ENCODE measurements at regions not wholly inside any gene's neighbourhood (a gene's known extent, or its start where the extent isn't known, plus 50 kb on each side); places are given as distances from the start of the nearest gene placed in this dataset.
"Not testable (repeated sequence)": the region's sequence is repeated elsewhere in the genome, so short reads cannot be mapped to it uniquely, and the experiment has no call there.

GRCh38 chrX:13955975-13956374 lies 73.7 kb downstream of the GEMIN8 start:
- no peak for DNase-seq

GRCh38 chrX:13955095-13955647 lies 74.5 kb downstream of the GEMIN8 start:
- DNase-seq = no peak

- peak; percentile 1 for DNase-seq
Measured at GRCh38 chrX:13952581-13952980, 77.1 kb downstream of the GEMIN8 start.

- DNase-seq = not testable (repeated sequence)
Measured at GRCh38 chrX:13946223-13946622, 83.5 kb downstream of the GEMIN8 start.

GRCh38 chrX:13945787-13946186 lies 83.9 kb downstream of the GEMIN8 start:
- not testable (repeated sequence) for DNase-seq

- no peak for DNase-seq
Measured at GRCh38 chrX:13940671-13941070, 89.0 kb downstream of the GEMIN8 start.

- no peak for DNase-seq
Measured at GRCh38 chrX:13939741-13940597, 89.7 kb downstream of the GEMIN8 start.

- peak; percentile 41 for DNase-seq
Measured at GRCh38 chrX:13938829-13939530, 90.7 kb downstream of the GEMIN8 start.

GRCh38 chrX:13938051-13938828 lies 91.5 kb downstream of the GEMIN8 start:
- DNase-seq = no peak

- DNase-seq = no peak
Measured at GRCh38 chrX:13937370-13938050, 92.2 kb downstream of the GEMIN8 start.

- no peak for DNase-seq
Measured at GRCh38 chrX:13936521-13937225, 93.0 kb downstream of the GEMIN8 start.

GRCh38 chrX:13934731-13935130 lies 95.0 kb downstream of the GEMIN8 start:
- DNase-seq = no peak

GRCh38 chrX:13933851-13934250 lies 95.8 kb downstream of the GEMIN8 start:
- no peak for DNase-seq

GRCh38 chrX:13933352-13933751 lies 96.3 kb downstream of the GEMIN8 start:
- DNase-seq = no peak

- no peak for DNase-seq
Measured at GRCh38 chrX:13932416-13932815, 97.3 kb downstream of the GEMIN8 start.

GRCh38 chrX:13927175-13927574 lies 102.5 kb downstream of the GEMIN8 start:
- DNase-seq = no peak

GRCh38 chrX:13923845-13924244 lies 105.8 kb downstream of the GEMIN8 start:
- no peak for DNase-seq

- DNase-seq = no peak
Measured at GRCh38 chrX:13923289-13923688, 106.4 kb upstream of the GPM6B start.

GRCh38 chrX:13917507-13917906 lies 100.6 kb upstream of the GPM6B start:
- no peak for DNase-seq

GRCh38 chrX:13911586-13911985 lies 94.7 kb upstream of the GPM6B start:
- DNase-seq = no peak

GRCh38 chrX:13906093-13906492 lies 89.2 kb upstream of the GPM6B start:
- no peak for DNase-seq

- DNase-seq = no peak
Measured at GRCh38 chrX:13903405-13903804, 86.5 kb upstream of the GPM6B start.

Measured in MV-4-11 (cell line).